ENCODE measurements at regions not wholly inside any gene's neighbourhood (a gene's known extent, or its start where the extent isn't known, plus 50 kb on each side); places are given as distances from the start of the nearest gene placed in this dataset.

DNA sequence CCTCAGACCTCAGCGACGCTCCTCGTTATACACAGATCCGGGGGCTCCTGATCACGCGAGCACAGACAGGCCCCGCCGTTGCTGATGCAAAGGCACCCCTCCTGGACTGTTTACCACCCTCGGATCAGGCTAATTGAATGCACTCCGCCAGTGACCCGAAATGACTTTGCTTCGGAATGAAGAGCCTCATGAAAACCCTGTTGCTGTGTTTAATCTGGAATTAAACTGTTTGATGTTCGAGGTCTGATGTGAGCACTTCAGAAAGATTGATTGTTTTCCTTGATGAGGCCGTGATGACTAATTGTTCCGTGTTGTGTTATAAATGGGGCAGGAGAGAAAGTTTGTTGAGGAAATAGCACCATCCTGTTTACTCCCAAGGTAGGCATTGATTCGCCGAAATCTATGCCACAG, 190.5 kb upstream of the PPP1R26 start:
- TF ChIP-seq CTCF (IDR thresholded peaks at IDR 0.05; ENCODE audit: insufficient read depth, low read length), result no peak
- no peak for DNase-seq (ENCODE audit: low read depth)
- no peak overlapping the region for H3K4me3 ChIP-seq (ENCODE audit: low read depth, low read length)

DNA sequence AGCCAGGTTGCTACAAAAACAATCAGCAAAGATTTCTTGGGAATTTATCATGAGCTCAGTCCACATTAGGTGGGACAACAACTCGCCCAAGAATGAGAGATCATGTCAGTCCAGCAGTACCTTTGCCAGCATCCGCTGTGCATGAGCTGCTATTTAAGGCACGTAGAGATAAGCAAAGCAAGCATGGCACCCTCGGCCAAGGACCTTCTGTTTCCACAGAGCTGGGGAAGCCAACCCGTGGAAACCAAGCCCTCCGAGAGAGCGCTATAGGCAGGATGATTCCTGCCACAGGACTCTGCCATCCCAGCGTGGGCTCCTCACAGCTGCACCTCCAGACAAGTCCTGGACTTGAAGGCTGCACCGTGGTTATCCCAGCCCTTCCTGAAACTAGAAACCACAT, 189.5 kb upstream of the PPP1R26 start:
- no peak overlapping the region for H3K4me3 ChIP-seq (ENCODE audit: low read depth, low read length)
- no peak for TF ChIP-seq CTCF (IDR thresholded peaks at IDR 0.05; ENCODE audit: insufficient read depth, low read length)
- DNase-seq (ENCODE audit: low read depth), result no peak

- no peak for DNase-seq (ENCODE audit: low read depth)
- no peak overlapping the region for H3K4me3 ChIP-seq (ENCODE audit: low read depth, low read length)
- no peak for TF ChIP-seq CTCF (IDR thresholded peaks at IDR 0.05; ENCODE audit: insufficient read depth, low read length)
These were observed 189.0 kb upstream of the PPP1R26 start for GRCh38 chr9:135290566-135290965.

DNA sequence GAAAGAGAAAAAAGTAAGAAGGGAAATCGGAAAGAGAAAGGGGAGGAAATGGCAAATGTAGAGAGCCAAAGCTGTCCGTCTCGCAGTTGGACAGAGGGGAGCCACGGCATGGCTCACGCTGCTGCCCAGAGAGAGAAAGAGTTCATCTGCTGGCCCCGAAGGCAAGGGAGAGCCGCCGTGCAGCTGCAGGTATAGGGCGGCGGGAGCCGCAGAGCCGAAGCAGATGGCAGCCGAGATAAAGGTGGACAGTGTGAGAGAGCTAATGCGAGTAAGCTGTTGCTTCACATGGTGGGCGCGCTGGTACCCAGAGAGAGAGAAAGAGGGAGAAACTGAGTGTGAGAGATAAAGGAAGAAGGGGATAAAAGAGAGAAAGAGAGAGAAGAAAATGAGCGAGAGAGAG, 188.4 kb upstream of the PPP1R26 start:
- DNase-seq (ENCODE audit: low read depth), result no peak
- no peak overlapping the region for H3K4me3 ChIP-seq (ENCODE audit: low read depth, low read length)
- TF ChIP-seq CTCF (IDR thresholded peaks at IDR 0.05; ENCODE audit: insufficient read depth, low read length), result no peak

- TF ChIP-seq CTCF (IDR thresholded peaks at IDR 0.05; ENCODE audit: insufficient read depth, low read length), result no peak
- no peak overlapping the region for H3K4me3 ChIP-seq (ENCODE audit: low read depth, low read length)
- no peak for DNase-seq (ENCODE audit: low read depth)
These were observed 184.7 kb upstream of the PPP1R26 start for GRCh38 chr9:135294836-135295235.

DNA sequence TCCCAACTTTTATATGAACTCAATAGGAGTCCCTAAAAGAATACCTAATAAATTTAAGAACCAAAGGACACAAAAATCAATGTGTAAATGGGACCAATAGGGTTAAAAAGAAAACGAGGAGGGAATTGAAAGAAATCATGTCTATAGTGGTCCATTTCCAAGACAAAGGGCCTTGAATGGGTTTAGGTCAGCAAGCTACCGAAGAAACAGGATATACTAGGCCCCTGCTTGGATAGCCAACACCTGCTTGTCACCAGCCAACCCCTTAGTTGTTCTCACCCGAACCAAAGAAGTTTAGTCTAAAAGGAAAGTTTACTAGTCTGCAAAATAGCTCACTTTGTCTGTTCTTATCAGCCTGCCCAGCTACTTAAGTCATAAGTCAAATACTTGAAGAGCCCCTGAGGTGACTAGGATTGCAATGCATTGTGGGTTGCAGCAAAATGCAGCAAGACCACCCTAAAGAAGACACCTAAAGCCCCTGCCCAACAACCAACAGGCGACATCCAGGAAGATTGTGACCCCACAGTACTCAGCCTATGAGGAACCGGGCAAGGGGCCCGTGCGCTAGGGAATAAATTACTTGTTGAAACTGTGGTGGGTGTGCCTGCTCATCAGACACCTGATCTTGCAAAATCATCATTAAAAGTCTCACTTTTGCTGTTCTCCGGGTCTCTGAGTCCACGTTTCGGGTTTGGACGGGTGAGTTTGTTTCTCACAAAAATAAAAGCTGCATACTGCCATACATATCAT, 183.9 kb upstream of the PPP1R26 start:
- no peak overlapping the region for H3K4me3 ChIP-seq (ENCODE audit: low read depth, low read length)
- TF ChIP-seq CTCF (IDR thresholded peaks at IDR 0.05; ENCODE audit: insufficient read depth, low read length), result no peak
- no peak for DNase-seq (ENCODE audit: low read depth)

All from fibroblast of the aortic adventitia (primary cell).